GM19023 (cell line): ENCODE measurements at regions not wholly inside any gene's neighbourhood (a gene's known extent, or its start where the extent isn't known, plus 50 kb on each side); places are given as distances from the start of the nearest gene placed in this dataset.

Source experiments
- ATAC-seq: cut with Tn5 transposase; IDR thresholded peaks from one replicate; pipeline ENCODE4 v1.9.1; 2021; ENCODE audit warnings: mild to moderate bottlenecking, moderate library complexity; ENCODE audit not compliant: unreplicated experiment

- no peak for ATAC-seq
Measured at GRCh38 chr15:101124731-101125451, 127.0 kb downstream of the CHSY1 start.

- no peak for ATAC-seq
Measured at GRCh38 chr15:101123222-101123910, 128.5 kb downstream of the CHSY1 start.

GRCh38 chr15:101122806-101123205 lies 129.0 kb downstream of the CHSY1 start:
- no peak for ATAC-seq

GRCh38 chr15:101122266-101122665 lies 129.6 kb downstream of the CHSY1 start:
- no peak for ATAC-seq

GRCh38 chr15:101121511-101122090 lies 130.2 kb downstream of the CHSY1 start:
- peak; percentile 80 for ATAC-seq

- no peak for ATAC-seq
Measured at GRCh38 chr15:101120987-101121386, 130.9 kb downstream of the CHSY1 start.

- ATAC-seq, result no peak
Measured at GRCh38 chr15:101120473-101120872, 131.4 kb downstream of the CHSY1 start.
